NCI-H510A (cell line): ENCODE measurements at regions not wholly inside any gene's neighbourhood (a gene's known extent, or its start where the extent isn't known, plus 50 kb on each side); places are given as distances from the start of the nearest gene placed in this dataset.

Experiments used
- DNase-seq: peaks from one replicate; lab custom pipeline; 2025; lab: John Stamatoyannopoulos, UW

DNA sequence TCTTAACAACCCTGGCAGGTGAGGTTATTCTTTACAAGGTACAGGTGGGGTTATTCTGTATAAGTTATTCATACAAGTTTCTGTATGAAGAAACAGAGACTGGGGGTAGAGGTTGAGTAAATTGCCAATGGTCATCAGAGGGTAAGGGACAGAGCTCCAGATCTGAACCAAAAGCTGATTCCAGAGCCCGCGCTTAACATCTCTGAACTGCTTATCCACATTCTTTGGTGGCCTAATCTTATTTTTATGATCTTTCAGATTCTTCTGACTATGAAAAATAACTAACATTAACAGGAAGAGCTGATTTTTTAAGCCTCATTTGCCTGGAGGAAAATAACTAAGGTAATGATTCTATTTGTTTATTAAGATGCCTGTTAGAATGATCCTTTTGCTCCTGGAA lies 63.9 kb upstream of the BARHL2 start:
- DNase-seq, result no peak

- DNase-seq, result no peak
Observed at GRCh38 chr1:90779573-90779972, 62.5 kb upstream of the BARHL2 start.

- no peak for DNase-seq
Observed at GRCh38 chr1:90778486-90778885, 61.4 kb upstream of the BARHL2 start.

DNA sequence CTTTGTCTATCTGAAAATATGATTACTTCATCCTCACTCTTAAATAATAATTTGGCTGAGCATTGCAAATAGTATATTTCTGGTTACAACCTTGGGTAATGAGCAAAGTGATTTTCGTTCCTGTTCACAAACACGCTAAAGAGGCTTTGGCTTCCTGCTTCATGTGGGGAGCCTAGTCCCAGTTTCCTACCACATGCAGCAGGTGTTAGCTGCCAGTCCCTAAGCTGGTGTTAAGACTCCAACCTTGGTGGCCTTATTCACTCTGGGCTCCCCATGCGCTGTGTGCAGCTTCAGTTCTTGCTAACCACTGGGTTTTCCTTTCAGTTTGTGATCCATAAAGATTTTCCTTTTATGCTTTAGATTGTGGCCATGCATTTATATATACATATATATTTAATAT lies 56.7 kb upstream of the BARHL2 start:
- DNase-seq, result no peak

GRCh38 chr1:90768826-90769225 lies 51.7 kb upstream of the BARHL2 start:
- no peak for DNase-seq

DNA sequence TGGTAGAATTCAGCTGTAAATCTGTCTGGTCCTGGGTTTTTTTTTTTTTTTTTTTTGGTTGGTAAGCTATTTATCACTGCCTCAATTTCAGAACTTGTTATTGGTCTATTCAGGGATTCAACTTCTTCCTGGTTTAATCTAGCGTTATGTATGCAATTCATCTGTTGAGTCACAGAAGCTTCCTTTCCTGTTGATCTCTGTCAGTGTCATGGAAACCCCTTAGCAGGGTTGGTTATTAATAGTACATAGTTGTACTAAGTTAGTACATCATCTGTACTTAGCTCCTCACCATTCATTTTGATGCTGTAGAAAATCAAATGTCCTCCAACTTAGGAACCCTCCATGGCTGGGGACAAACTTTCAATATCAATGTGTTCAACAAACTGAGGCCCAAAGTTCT lies 51.0 kb upstream of the BARHL2 start:
- DNase-seq, result no peak
